Prostate gland (tissue), 2 donors: ENCODE measurements at regions not wholly inside any gene's neighbourhood (a gene's known extent, or its start where the extent isn't known, plus 50 kb on each side); places are given as distances from the start of the nearest gene placed in this dataset.

Experiments used
- DNase-seq: peaks from one replicate; pipeline ENCODE4 v3.0.0-alpha.2; 2019; ENCODE audit warnings: low spot score
- H3K27ac ChIP-seq, 2 donors: fragments of 200-600 bp; sonication (generic); 2 replicates each; pipeline ENCODE4 v1.5.1; 2017 to 2019
- H3K27me3 ChIP-seq: fragments of 200-600 bp; sonication (generic); replicated peaks from 2 replicates; pipeline ENCODE4 v1.5.1; 2019; ENCODE audit not compliant: insufficient read depth
- H3K36me3 ChIP-seq, 2 donors: fragments of 200-600 bp; sonication (generic); 1 replicate in 1 of 2; 2 replicates in 1 of 2; pipeline versions ENCODE4 v1.5.1 to v1.8.1; 2017 to 2019
- H3K4me1 ChIP-seq: fragments of 200-600 bp; sonication (generic); replicated peaks from 2 replicates; pipeline ENCODE4 v1.5.1; 2019
- H3K4me3 ChIP-seq, 2 donors: fragments of 200-600 bp; sonication (generic); 2 replicates each; pipeline ENCODE4 v1.5.1; 2017 to 2019
- H3K9me3 ChIP-seq: fragments of 200-600 bp; sonication (generic); 2 replicates; pipeline ENCODE4 v1.5.1; 2017
- CTCF ChIP-seq, 4 experiments: fragments of 200-600 bp in 2 of 4; fragments of 450-650 bp in 2 of 4; sonication (generic) in 2 of 4; IDR thresholded peaks; 1 replicate in 3 of 4; 2 replicates in 1 of 4; pipeline ENCODE4 v1.5.1; 2016 to 2019; ENCODE audit warnings: antibody characterized with exemption in 4 of 4, mild to moderate bottlenecking in 2 of 4, moderate library complexity in 2 of 4
- POLR2A ChIP-seq: fragments of 450-650 bp; IDR thresholded peaks from one replicate; pipeline ENCODE4 v1.6.1; 2016; ENCODE audit warnings: antibody characterized with exemption, mild to moderate bottlenecking
- POLR2AphosphoS5 ChIP-seq: sonication (generic); formaldehyde crosslinking; IDR thresholded peaks from one replicate; pipeline ENCODE4 v1.6.1; 2017; ENCODE audit warnings: antibody characterized with exemption
- WGBS: methylation state at CpG from one replicate; pipeline ENCODE4 v1.1.5; 2018; 5-methylcytosine and 5-hydroxymethylcytosine counted together
- intact Hi-C: fragments of 100-400 bp; cut with DNase I; formaldehyde crosslinking; loops from one replicate; pipeline ENCODE4 v1.14.2; 2022

GRCh38 chr10:36759141-36759805 is 366.1 kb upstream of the ANKRD30A start:
- Histone ChIP-seq H3K36me3 (no peaks in the 10 kb centered on the region), H3K4me1 (no peaks in the 10 kb centered on the region), H3K27ac (no peak overlapping the region), H3K4me3 (no peak overlapping the region), H3K9me3 (no peaks in the 10 kb centered on the region), H3K27me3 (no peaks in the 10 kb centered on the region)
- intact Hi-C loops: no loop called here
- 58% methylated on average over 3 of the region's 3 CpGs for WGBS
- no peak for DNase-seq
- TF ChIP-seq POLR2A (no peak), POLR2AphosphoS5 (no peak), CTCF (IDR thresholded peaks at IDR 0.05) (no peak)

DNA sequence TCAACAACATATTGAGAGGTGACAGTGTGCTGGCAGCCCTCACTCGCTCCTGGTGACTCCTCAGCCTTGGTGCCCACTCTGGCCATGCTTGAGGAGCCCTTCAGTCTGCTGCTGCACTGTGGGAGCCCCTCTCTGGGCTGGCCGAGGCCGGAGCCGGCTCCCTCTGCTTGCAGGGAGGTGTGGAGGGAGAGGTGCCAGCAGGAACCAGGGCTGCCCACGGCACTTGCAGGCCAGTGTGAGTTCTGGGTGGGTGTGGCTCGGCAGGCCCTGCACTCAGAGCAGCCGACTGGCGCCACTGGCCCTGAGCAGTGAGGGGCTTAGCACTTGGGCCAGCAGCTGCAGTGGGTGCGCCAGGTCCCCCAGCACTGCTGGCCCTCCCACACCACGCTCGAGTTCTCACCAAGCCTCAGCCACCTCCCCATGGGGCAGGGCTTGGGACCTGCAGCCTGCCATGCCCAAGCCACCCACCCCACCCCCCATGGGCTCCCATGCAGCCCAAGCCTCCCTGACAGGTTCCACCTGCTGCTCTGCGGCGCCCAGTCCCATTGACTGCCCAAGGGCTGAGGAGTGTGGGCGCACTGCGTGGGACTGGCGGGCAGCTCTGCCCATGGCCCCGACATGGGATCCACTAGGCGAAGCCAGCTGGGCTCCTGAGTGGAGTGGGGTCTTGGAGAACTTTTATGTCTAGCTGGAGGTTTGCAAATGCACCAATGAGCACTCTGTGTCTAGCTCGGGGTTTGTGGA is 377.1 kb upstream of the ANKRD30A start:
- no peak overlapping the region for H3K27ac ChIP-seq
- DNase-seq: no peak
- 96% methylated on average over 16 of the region's 19 CpGs for WGBS
- H3K36me3 ChIP-seq: no peaks in the 10 kb centered on the region
- no peaks in the 10 kb centered on the region for H3K9me3 ChIP-seq
- H3K4me1 ChIP-seq: no peaks in the 10 kb centered on the region
- no peak overlapping the region for H3K4me3 ChIP-seq
- TF ChIP-seq CTCF (IDR thresholded peaks at IDR 0.05): no peak
- TF ChIP-seq POLR2A: no peak
- no peak for TF ChIP-seq POLR2AphosphoS5
- no peaks in the 10 kb centered on the region for H3K27me3 ChIP-seq
- intact Hi-C loops: no loop called here

GRCh38 chr10:36739884-36740445 is 385.4 kb upstream of the ANKRD30A start:
- H3K27ac ChIP-seq: no peak overlapping the region
- H3K27me3 ChIP-seq: no peaks in the 10 kb centered on the region
- intact Hi-C loops: no loop called here
- no peaks in the 10 kb centered on the region for H3K36me3 ChIP-seq
- H3K4me3 ChIP-seq: no peak overlapping the region
- 89% methylated on average over 5 of the region's 5 CpGs for WGBS
- H3K4me1 ChIP-seq: no peaks in the 10 kb centered on the region
- no peaks in the 10 kb centered on the region for H3K9me3 ChIP-seq
- TF ChIP-seq POLR2AphosphoS5: no peak
- no peak for TF ChIP-seq POLR2A
- no peak for TF ChIP-seq CTCF (IDR thresholded peaks at IDR 0.05)
- DNase-seq: no peak

DNA sequence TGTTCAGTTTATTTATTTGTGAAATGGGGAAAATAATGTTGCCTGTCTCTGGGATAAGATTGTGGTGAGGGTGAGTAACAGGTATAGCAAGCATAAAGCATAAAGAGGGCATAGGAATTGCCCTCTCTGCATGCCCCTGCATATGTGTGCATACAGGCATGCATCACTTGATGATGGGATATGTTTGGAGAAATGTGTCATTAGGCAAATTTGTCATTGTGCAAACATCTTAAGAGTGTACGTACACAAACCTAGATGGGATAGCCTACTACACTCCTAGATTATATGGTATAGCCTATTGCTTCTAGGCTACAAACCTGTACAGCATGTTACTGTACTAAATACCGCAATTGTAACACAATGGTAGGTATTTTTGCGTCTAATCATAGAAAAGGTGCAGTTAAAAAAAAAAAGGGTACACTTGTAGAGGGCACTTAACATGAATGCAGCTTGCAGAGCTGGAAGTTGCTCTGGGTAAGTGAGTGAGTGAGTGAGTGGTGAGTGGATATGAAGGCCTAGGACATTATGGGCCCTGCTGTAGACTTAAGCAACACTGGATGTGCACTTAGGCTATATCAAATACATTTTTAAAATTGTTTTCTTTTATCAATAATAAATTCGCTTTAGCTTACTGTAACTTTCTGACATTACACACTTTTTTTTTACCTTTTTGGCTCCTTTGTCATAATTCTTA is 386.5 kb upstream of the ANKRD30A start:
- Histone ChIP-seq H3K27ac (no peak overlapping the region), H3K36me3 (no peaks in the 10 kb centered on the region), H3K9me3 (no peaks in the 10 kb centered on the region), H3K4me1 (no peaks in the 10 kb centered on the region), H3K27me3 (no peaks in the 10 kb centered on the region), H3K4me3 (no peak overlapping the region)
- 93% methylated on average over 4 of the region's 4 CpGs for WGBS
- no peak for DNase-seq
- intact Hi-C loops: no loop called here
- no peak for TF ChIP-seq CTCF (IDR thresholded peaks at IDR 0.05)
- no peak for TF ChIP-seq POLR2A
- TF ChIP-seq POLR2AphosphoS5: no peak
